ENCODE measurements at regions not wholly inside any gene's neighbourhood (a gene's known extent, or its start where the extent isn't known, plus 50 kb on each side); places are given as distances from the start of the nearest gene placed in this dataset.

GRCh38 chr5:97591781-97592180 is 408.7 kb upstream of the RIOK2 start:
- no peak for DNase-seq (ENCODE audit: low spot score)

GRCh38 chr5:97600486-97600885 is 417.4 kb upstream of the RIOK2 start:
- DNase-seq (ENCODE audit: low spot score): no peak

- DNase-seq (ENCODE audit: low spot score): no peak
Measured at GRCh38 chr5:97601651-97602050, 418.6 kb upstream of the RIOK2 start.

- DNase-seq (ENCODE audit: low spot score): no peak
Measured at GRCh38 chr5:97606531-97606930, 423.5 kb upstream of the RIOK2 start.

GRCh38 chr5:97608501-97608900 is 425.5 kb upstream of the RIOK2 start:
- DNase-seq (ENCODE audit: low spot score): no peak

GRCh38 chr5:97618721-97619120 is 435.7 kb upstream of the RIOK2 start:
- DNase-seq (ENCODE audit: low spot score): no peak

GRCh38 chr5:97623441-97623840 is 440.4 kb upstream of the RIOK2 start:
- no peak for DNase-seq (ENCODE audit: low spot score)

GRCh38 chr5:97624886-97625285 is 441.8 kb upstream of the RIOK2 start:
- DNase-seq (ENCODE audit: low spot score): no peak

GRCh38 chr5:97627272-97627671 is 444.2 kb upstream of the RIOK2 start:
- no peak for DNase-seq (ENCODE audit: low spot score)

GRCh38 chr5:97628031-97628430 is 445.0 kb upstream of the RIOK2 start:
- DNase-seq (ENCODE audit: low spot score): no peak

GRCh38 chr5:97628807-97629206 is 445.8 kb upstream of the RIOK2 start:
- no peak for DNase-seq (ENCODE audit: low spot score)

- no peak for DNase-seq (ENCODE audit: low spot score)
Measured at GRCh38 chr5:97629276-97629675, 446.2 kb upstream of the RIOK2 start.

- DNase-seq (ENCODE audit: low spot score): no peak
Measured at GRCh38 chr5:97635553-97635952, 452.5 kb upstream of the RIOK2 start.

GRCh38 chr5:97636766-97637165 is 453.7 kb upstream of the RIOK2 start:
- no peak for DNase-seq (ENCODE audit: low spot score)

- DNase-seq (ENCODE audit: low spot score): no peak
Measured at GRCh38 chr5:97641081-97641480, 458.0 kb upstream of the RIOK2 start.

- DNase-seq (ENCODE audit: low spot score): no peak
Measured at GRCh38 chr5:97644206-97644605, 461.2 kb upstream of the RIOK2 start.

GRCh38 chr5:97644896-97645295 is 461.8 kb upstream of the RIOK2 start:
- DNase-seq (ENCODE audit: low spot score): no peak

- no peak for DNase-seq (ENCODE audit: low spot score)
Measured at GRCh38 chr5:97657239-97657638, 474.2 kb upstream of the RIOK2 start.

- DNase-seq (ENCODE audit: low spot score): no peak
Measured at GRCh38 chr5:97658116-97658900, 475.3 kb upstream of the RIOK2 start.

- DNase-seq (ENCODE audit: low spot score): no peak
Measured at GRCh38 chr5:97666783-97667182, 483.7 kb upstream of the RIOK2 start.

- no peak for DNase-seq (ENCODE audit: low spot score)
Measured at GRCh38 chr5:97670447-97670846, 487.4 kb upstream of the RIOK2 start.

GRCh38 chr5:97676608-97677007 is 493.6 kb upstream of the RIOK2 start:
- DNase-seq (ENCODE audit: low spot score): no peak

GRCh38 chr5:97694091-97694490 is 511.0 kb upstream of the RIOK2 start:
- no peak for DNase-seq (ENCODE audit: low spot score)

- no peak for DNase-seq (ENCODE audit: low spot score)
Measured at GRCh38 chr5:97714424-97714823, 531.4 kb upstream of the RIOK2 start.
